GM21360 (cell line): ENCODE measurements at regions not wholly inside any gene's neighbourhood (a gene's known extent, or its start where the extent isn't known, plus 50 kb on each side); places are given as distances from the start of the nearest gene placed in this dataset.
"Not testable (repeated sequence)": the region's sequence is repeated elsewhere in the genome, so short reads cannot be mapped to it uniquely, and the experiment has no call there.

ENCODE experiments used
- ATAC-seq: cut with Tn5 transposase; IDR thresholded peaks from one replicate; pipeline ENCODE4 v1.9.1; 2021; ENCODE audit warnings: mild to moderate bottlenecking, moderate library complexity; ENCODE audit not compliant: unreplicated experiment

GRCh38 chr1:5688081-5689077, 303.8 kb downstream of the NPHP4 start:
- no peak for ATAC-seq

- no peak for ATAC-seq
Measured at GRCh38 chr1:5686925-5687706, 305.1 kb downstream of the NPHP4 start.

GRCh38 chr1:5686195-5686594, 306.0 kb downstream of the NPHP4 start:
- no peak for ATAC-seq

- ATAC-seq, result no peak
Measured at GRCh38 chr1:5685446-5686040, 306.7 kb downstream of the NPHP4 start.

GRCh38 chr1:5684791-5685190, 307.4 kb downstream of the NPHP4 start:
- ATAC-seq, result no peak

GRCh38 chr1:5683446-5683845, 308.8 kb downstream of the NPHP4 start:
- ATAC-seq, result no peak

GRCh38 chr1:5682626-5683225, 309.5 kb downstream of the NPHP4 start:
- ATAC-seq, result no peak

GRCh38 chr1:5681654-5682053, 310.6 kb downstream of the NPHP4 start:
- no peak for ATAC-seq

GRCh38 chr1:5680600-5680999, 311.6 kb downstream of the NPHP4 start:
- no peak for ATAC-seq

GRCh38 chr1:5678759-5679158, 313.5 kb downstream of the NPHP4 start:
- no peak for ATAC-seq

GRCh38 chr1:5672355-5672754, 319.9 kb downstream of the NPHP4 start:
- ATAC-seq, result not testable (repeated sequence)

- no peak for ATAC-seq
Measured at GRCh38 chr1:5670590-5671350, 321.5 kb downstream of the NPHP4 start.

GRCh38 chr1:5667513-5668325, 324.5 kb downstream of the NPHP4 start:
- no peak for ATAC-seq

GRCh38 chr1:5664906-5665875, 327.0 kb downstream of the NPHP4 start:
- ATAC-seq, result no peak

GRCh38 chr1:5664081-5664768, 328.0 kb downstream of the NPHP4 start:
- ATAC-seq, result no peak

- no peak for ATAC-seq
Measured at GRCh38 chr1:5662744-5663126, 329.5 kb downstream of the NPHP4 start.

- ATAC-seq, result no peak
Measured at GRCh38 chr1:5662086-5662743, 330.0 kb downstream of the NPHP4 start.
